HG02623 (cell line): ENCODE measurements at regions not wholly inside any gene's neighbourhood (a gene's known extent, or its start where the extent isn't known, plus 50 kb on each side); places are given as distances from the start of the nearest gene placed in this dataset.
"Not testable (repeated sequence)": the region's sequence is repeated elsewhere in the genome, so short reads cannot be mapped to it uniquely, and the experiment has no call there.

Experiments used
- ATAC-seq: cut with Tn5 transposase; IDR thresholded peaks from one replicate; pipeline ENCODE4 v1.9.1; 2021; ENCODE audit warnings: moderate library complexity; ENCODE audit not compliant: unreplicated experiment

DNA sequence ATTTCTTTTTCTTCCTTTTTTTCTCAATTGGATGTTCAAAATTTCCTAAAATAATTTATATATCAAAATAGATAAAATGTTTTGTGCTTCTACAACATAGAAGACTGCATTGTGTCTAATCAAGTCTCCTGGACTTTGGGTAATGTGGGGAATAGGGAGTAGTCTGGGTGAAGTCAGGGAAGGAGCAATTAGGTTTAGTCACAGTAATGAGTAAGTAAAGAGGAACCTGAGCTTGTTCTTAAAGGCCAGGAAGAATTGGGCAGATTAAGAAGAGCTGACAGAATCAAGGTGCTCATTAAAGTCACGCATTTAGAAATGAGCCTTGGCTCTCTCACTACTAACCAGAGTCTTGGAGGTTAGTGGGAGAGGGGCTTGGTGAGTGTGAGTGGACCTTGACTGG, 233.3 kb upstream of the SSTR1 start:
- ATAC-seq, result no peak

DNA sequence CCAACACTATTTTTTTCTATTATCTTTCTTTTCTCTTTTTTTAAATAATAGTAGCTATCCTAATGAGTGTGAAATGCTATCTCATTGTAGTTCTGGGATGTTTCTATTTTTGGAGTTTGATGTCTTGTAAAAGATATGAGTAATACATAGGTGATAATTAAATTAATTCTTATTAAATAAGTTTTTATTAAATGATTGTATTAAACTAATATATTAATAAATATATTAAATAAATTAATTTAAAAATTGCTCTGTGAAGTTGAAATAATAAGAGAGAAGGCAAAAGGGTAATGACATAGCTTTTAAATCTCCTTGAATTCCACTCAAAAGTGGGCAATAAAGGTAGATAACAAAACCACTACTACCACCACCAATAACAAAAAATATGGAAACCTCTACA, 230.2 kb upstream of the SSTR1 start:
- no peak for ATAC-seq

DNA sequence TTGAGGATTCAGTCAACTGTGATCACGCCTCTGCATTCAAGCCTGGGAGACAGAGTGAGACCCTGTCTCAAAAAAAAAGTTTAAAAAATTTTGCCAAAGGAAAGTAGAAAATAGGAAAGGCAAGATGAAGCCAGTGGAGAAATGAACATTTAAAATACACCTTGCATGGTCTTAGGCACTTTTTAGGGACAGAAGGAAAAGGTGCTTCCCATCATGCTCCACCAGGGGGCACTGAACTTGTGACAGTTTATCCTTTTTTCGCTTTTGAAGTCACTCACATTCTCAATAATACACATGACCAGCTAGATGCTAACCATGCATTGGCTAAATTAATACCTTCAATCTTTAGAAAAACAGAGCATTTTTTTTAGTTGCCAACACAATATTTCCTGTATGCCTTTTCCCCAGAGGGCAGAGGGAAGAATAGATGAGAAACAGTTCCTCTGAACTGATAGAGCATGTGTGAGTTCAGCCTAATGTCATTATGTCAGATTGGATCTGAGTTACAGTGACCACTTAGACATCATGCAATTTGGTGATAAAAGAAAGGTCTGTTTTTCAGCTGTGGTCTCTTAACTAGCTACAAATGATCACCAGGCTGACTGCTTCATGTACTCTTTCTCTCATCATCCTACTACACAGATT, 221.8 kb upstream of the SSTR1 start:
- ATAC-seq, result no peak

DNA sequence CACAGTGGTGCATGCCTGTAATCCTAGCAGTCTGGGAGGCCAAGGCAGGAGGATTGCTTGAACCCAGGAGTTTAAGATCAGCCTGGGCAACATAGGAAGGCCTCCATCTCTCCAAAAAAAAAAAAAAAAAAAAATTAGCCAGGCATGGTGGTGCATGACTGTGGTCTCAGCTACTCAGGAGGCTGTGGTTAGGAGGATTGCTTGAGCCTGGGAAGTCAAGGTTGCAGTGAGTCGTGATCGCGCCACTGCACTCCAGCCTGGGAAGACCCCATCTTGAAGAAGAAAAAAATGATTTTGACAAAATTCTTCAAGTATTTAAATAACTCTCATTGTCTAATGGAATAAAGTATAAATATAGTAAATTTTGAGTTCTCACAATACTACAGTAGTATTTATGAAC, 219.2 kb upstream of the SSTR1 start:
- ATAC-seq, result no peak

DNA sequence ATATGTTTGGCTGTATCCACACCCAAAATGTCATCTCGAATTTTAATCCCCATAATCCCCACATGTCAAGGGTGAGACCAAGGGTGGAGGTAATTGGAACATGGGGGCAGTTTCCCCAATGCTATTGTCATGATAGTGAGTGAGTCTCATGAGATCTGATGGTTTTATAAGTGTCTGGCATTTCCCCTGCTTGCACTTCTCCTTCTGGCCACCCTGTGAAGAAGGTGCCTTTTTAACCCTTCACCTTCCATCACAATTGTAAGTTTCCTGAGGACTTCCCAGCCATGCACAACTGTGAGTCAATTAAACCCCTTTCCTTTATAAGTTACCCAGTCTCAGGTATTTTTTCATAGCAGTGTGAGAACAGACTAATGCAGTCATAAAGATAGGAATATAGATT, 216.7 kb upstream of the SSTR1 start:
- ATAC-seq, result no peak

DNA sequence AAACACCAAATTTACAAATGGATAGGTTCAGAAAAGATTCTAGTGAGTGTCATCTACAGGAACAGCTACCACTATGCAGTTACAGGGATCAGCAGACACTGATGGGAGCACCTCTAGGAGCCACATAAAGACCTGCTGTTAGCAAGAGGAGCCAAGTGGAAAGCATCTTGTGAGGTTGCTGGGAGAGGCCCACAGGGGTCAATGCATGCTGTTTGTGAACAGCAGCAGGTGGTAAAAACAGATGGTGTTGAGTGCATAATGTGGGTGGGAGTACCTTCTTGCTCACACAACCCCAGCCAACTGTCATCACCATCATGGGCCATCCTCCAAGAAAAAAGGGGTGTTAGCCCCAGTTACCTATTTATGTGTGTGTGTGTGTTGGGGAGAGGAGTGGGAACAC, 215.2 kb upstream of the SSTR1 start:
- ATAC-seq, result no peak

DNA sequence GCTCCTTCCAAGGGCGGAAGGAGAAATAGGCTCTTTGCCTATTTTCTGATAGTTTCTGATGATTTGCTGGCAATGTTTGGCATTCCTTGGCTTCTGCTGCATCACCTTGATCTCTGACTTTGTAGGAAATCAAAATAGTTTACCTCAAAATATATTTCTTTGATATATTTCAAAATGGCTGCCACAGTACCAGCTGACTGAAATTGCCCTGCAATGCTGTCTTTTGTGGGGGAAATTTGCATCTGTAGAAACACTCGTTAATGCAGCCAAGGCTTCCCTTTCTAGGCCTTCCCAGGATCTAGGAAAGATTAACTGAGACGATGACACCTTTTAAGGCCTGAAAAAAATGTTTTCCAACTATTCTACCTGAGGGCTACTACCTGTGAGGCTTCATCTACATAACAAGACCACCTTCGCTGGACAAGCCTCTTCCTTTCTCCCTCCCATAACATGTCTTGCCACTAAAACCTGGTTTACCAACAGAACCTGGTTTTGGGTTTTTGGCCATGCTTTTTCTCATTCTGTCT, 212.8 kb upstream of the SSTR1 start:
- no peak for ATAC-seq

DNA sequence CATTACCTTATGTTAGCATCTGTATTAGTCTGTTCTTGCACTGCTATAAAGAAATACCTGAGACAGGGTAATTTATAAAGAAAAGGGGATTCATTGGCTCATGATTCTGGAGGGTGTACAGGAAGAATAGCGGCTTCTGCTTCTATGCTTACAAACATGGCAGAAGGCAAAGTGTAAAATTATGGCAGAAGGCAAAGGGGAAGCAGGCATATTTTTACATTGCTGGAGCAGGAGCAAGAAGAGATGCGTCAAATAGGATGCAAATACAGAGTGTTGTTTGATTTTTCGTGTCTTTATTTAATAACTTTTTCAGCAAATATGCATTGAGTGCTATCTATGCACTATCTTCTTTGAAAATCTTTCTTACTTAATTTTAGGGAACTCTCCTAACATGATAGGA, 210.7 kb upstream of the SSTR1 start:
- ATAC-seq, result no peak

DNA sequence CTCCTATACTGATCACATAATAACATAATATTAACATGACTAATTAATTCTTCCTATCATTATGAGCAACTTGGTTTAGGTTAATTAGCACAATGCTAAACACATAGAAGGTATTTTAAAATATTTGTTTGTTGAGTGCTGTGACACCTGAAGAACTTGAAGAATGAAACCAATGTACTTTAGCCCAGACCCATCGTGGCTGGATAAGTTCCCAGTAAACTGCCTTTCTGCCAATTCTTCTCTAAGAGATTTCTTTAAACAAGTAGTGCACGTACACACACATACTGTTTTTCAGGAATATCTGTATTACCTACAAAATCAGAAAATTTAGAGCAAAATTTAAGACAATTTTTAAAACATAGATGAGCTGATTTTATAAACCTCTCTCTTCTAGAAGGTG, 207.4 kb upstream of the SSTR1 start:
- ATAC-seq, result no peak

DNA sequence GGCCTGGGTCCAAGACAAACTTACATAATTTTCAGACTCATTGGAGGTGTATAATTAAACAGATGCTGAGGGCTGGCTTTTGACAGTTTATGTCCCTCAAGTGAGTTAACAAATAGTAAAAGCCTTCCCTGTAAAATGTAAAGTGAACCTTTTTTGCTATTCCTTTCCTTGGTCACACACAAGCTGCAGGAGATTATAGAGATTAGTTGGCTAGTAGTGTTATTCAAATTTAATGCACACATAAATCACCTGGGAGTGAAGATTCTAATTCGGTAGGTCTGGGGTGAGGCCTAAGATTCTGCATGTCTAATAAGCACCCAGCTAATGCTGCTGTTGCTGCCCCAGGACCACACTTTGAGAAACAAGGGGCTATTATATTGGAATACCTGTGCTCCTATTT, 206.2 kb upstream of the SSTR1 start:
- ATAC-seq, result no peak

DNA sequence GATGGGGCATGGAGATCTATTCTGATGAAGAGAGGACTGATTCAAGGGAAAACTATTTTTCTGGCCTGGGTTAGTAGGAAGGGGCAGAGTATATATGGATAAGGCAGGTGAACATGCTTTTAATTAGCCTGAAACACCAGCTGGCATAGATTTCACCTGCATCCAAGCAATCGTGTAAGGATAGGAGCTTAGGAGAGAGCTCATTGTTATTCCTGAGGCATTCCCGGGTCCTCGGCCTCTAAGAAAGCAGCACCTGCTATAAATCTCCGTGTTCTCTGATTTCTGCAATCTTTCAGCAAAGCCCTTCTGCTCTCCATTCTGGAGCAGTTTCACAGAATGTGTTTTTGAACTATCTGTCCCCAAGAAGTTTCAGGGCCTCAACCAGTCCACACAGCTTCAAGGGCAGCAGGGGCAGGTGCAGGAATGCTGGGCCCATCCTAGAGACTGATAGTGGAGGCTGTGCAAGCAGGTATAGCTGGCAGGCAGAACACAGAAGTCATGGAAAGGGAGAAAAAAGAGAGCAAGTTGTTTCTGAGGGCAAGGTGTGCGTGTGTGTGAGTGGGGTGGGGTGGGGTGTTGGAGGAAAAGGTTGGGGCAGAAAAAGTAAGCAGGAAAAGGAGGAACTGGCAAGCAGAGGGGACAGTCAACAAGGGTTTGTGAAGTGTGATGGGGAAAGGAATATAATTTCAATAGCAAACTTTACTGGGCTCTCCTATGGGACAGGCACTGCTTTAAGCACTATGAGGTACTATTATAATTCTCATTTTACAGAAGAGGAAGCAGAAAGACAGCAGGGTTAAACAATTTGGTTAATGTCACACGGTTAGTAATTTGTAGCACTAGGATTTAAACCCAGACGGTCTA, 203.7 kb upstream of the SSTR1 start:
- ATAC-seq, result no peak

DNA sequence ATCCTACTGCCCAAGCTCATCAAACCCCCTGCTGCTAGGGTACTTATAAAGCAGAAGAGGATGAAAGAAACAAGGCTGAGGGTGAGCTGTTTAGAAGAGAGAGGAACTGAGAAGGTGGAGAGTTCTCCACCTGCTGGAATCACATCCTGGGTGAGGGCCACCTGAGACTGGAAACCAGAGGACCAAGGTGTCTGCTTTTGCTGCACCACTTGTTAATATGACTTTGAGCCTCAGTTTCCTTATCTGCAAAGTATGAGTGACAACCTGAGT, 203.2 kb upstream of the SSTR1 start:
- no peak for ATAC-seq

DNA sequence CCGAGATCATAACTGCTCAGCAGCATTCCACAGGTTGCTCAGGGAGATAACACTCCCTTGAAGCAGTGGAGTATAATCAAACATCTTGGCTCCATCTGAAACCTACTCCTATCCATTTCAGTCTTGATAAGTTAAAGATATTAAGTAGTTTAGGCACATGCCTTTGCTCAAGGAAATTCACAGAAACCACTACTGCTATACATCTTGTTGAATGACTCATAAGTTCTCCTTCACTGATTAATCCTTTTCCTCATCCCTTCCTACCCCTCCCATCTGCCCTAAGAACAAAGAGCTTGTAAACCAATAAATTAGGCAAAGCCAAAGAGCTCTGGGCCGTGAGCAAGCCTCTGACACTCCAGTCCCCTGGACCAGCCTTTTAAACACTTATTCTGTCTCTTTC, 196.5 kb upstream of the SSTR1 start:
- not testable (repeated sequence) for ATAC-seq

DNA sequence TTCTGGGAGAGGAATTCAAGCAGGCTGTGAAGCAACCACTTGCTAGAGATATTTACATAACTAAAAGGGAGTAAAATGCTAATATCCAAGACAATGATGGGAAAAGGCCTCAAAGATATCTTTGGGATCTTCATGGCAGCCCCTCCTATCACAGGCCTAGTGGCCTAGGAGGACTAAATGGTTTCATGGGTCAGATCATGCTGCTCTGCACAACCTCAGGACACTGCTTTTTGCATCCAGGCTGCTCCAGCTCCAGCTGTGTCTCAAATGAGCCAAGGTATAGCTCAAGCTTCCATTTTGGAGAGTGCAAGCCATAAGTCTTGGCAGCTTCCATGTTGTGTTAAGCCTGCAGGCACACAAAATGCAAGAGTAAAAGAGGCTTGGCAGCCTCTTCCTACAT, 195.6 kb upstream of the SSTR1 start:
- no peak for ATAC-seq

DNA sequence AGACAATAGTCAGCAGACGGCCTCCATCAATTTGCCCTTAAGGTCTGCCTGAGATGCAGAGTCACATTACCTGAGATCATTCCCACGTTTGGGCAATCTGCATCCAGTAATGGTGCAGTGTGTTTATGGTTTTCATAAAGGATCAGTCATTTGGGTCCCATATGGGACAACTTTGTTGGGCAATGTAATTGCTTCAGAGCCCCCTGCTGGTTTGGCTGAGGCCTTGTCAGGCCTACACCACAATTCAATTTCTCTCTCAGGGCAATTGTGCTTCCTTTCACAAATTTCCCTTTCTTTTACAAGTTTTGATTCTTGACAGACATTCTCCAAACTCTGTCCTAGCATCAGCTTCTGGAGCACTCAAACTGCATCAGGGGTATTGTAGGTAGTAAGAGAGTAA, 191.2 kb upstream of the SSTR1 start:
- no peak for ATAC-seq

DNA sequence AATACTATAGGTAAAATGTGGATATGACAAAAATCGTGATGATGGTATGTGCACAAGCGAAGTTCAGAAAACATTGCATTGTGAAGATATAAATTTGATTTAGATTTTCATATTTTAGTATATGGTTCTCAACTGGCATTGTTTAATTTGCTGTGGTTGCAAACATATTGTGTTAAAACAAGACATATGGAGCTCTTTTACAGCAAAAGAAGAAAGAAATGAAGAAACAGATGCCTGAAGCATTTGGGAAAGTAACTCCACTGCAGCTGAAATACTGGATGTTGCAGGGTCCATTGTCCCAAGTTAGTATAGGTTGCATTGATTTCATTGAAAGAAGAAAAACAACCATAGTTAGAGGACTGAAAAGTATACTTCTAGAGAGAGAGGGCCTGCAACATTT, 185.8 kb upstream of the SSTR1 start:
- ATAC-seq, result no peak

DNA sequence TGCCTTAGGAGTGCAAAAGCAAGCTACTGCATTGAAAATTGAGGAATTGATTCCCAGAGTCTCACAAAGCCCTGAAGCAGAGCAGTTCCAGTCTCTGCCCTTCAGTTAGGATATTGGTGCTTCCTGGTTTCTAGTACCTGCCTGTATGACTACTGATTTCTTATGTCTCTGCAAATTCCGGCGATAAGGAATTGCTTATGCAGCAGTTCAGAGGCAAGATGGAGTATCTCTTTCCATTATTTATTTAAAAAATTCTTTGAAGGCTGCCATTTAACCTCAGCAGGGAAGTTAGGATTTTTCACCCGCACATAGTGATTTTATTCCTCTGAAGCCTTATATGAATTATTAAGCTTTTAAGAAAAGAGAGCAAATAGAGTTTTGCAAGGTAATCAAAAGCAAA, 184.9 kb upstream of the SSTR1 start:
- ATAC-seq, result no peak

DNA sequence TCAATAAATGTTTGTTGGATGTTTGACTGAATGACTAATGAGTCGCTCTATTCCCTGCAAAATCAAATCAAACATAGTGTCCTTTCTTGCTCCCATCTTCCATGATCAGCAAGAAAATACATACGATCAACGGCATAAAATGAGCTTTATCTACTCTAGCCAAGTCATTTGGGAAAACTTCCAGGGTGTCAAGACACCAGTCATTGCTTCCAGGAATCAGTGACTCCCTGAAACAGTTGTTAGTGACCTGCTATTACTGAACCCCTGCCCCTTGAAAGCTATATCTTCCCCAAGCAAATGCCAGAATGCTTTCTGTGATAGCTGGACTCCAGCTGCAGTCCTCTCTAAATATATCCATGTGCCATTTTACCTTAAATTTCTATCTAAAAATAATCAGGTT, 169.5 kb upstream of the SSTR1 start:
- no peak for ATAC-seq

DNA sequence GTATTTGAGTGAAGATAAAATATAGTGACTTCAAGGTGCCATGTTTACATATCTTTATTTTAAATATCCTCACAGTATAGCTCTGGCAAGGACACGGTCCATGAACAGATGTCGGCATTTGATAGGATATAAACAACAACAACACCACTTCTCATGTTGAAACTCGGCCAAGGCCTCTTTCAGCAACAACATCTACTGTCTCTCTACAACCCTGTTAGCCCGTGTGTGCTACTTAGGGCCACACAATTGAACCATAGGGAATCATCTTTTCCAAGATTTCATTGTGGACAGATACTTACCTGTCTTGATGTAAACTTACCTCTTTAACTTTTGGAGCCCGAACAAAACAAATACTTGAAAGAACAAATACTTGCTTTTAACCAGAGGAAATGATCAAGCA, 168.7 kb upstream of the SSTR1 start:
- no peak for ATAC-seq

DNA sequence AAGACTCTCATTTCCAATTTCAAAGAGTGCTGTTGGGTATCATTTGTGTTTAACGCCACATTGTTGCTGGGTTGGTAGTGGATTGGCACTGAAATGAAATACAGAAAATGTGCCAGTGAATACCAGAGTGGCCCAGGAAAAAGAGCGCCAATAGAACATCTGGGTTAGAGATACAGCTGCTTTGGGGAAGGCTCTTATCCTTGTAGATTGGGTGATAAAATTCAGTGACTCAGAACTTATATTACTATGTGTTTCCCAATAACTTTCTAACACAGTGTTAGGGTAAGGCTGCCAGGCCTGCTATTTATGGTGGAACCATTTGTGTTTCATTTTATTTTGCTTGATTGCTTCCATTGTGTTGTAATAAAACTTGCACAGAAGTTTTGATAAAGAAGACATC, 168.2 kb upstream of the SSTR1 start:
- no peak for ATAC-seq

DNA sequence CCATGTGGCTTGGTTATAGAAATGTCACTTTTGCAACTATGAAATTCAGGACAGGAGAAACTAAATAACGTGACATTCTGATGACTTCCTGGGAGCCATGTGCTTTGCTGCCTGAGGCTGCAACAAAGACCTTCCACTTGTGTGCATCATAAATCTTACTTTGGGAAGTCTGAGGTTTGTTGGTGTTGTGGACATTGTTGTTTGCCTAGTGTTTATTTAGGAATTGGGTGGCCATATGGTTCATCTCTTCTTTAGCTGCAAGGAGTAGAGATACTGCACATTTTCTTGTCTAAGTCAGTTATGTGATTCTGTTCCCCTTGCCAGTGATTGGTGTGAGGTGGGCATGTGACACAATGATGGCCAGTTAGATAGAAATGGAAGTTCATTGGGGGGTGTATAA, 167.3 kb upstream of the SSTR1 start:
- no peak for ATAC-seq

DNA sequence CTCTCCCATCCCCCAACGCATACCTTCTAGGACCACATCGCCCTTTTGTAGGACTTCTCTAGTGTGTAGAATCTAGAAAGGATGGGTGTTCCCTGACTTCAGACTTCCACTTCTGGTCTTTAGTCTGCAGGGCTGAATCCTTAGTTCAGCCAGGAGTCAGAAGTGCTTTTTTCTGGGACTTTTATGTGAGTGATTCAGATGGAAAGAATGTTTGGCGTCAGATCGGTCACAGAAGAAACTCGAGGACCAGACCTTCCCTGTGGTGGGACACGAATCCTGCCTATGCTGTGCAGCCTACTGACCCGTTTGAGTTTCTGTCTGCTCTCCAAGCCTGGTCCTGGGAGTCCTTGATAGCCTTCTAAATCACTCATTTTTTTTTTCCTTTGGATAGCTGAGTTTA, 165.4 kb upstream of the SSTR1 start:
- no peak for ATAC-seq

DNA sequence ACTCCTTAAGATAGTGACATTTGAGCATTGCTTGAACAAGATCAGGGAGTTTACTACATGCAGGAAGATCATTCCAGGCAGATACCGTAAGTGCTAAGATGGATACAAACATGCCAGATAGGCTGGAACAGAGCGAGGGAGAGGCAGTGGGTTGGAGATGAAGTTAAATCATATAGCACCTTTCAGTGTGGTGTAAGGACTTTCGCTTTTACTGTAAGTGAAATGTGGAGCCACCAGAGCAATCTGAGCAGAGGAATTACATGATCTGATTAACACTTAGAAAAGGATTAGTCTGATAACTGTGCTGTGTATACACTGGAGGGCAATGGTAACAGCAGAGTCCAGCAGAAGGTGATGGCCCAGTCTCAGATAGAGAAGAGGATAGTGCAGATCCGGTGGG, 163.0 kb upstream of the SSTR1 start:
- ATAC-seq, result no peak
